ENCODE measurements at regions not wholly inside any gene's neighbourhood (a gene's known extent, or its start where the extent isn't known, plus 50 kb on each side); places are given as distances from the start of the nearest gene placed in this dataset.

DNA sequence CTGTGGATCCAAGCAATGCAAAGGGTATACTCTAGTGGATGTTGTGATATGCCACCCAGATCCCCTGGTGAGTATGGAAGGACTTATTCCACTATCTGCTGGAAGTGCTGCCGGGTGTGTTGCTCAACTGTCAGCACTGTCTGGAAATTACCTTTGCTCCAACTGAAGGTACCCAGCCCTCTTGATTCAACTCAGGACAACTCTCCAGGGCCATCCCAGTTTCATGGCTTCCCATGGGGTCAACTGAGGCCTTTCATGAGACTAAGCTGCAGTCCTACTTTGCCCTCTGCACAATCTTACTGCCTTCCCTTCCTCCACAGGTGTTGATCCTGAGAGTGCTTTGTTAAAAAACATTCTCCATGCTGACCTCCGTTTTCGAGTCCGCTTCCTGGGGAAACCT is 99.8 kb downstream of the SPRY1 start:
- no peak for DNase-seq (ENCODE audit: low read depth in 4 of 4, low spot score in 2 of 4)

DNA sequence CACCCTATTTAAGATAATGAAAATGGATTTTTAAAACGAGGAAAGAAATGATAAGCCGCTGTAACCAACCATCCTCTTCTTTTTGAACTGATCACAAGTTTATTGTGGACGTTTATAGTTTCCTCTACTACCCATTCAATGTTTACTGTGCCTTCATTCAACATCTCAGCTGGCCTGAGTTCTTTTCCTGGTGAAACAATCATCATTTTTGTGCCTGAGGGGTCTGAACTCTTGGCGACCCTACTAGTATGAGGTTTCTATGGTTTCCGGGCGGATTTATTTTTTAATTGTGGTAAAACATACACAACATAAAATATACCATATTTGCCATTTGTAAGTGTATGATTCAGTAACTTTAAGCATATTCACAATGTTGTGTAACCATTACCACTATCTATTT is 100.7 kb downstream of the SPRY1 start:
- no peak for DNase-seq (ENCODE audit: low read depth in 4 of 4, low spot score in 2 of 4)

DNA sequence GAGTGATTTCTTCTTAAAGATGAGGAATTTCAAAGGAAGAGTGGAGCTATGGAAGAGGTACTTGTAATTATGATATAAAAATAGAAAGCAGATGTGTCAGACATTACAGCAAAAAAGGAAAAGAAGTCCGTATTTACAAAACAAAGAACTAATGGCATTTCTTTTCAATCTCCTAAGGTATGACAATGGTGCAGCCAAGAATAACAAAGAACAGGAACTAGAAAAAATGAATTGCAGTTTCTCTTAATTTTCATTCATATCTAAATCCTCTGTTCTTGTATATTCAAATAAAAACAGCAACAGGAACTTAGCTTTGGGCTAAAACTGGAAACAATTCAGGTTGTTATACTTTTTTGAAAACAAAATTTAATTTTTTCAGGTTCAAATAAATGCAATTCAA is 105.1 kb downstream of the SPRY1 start:
- no peak for DNase-seq (ENCODE audit: low read depth in 4 of 4, low spot score in 2 of 4)

DNA sequence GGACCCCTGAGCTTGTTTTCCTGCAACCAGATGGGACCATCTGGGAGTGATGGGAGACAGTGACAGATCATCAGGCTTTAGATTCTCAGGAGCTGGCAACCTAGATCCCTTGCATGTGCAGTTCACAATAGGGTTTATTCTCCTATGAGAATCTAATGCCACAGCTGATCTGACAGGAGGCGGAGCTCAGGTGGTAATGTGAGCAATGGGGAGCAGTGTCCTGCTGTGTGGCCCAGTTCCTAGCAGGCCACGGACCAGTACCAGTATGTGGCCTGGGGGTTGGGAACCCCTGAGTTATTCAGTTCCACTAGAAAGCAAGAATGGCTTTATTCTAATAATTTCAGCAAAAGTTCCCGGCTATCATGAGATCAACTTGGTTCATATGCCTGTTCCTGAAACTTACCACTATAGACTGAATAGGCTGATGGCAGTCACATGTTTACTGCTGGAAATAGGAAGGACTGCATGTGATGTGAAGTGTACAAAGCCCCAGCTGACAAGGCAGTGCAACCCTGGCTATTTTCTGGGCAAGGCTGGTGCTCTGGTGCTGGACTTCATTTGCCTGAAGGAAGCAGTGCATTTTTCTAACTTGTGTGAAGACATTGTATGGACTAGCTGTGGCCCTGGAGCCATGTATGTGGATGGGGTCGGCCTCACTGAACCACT is 107.2 kb downstream of the SPRY1 start:
- no peak for DNase-seq (ENCODE audit: low read depth in 4 of 4, low spot score in 2 of 4)

DNA sequence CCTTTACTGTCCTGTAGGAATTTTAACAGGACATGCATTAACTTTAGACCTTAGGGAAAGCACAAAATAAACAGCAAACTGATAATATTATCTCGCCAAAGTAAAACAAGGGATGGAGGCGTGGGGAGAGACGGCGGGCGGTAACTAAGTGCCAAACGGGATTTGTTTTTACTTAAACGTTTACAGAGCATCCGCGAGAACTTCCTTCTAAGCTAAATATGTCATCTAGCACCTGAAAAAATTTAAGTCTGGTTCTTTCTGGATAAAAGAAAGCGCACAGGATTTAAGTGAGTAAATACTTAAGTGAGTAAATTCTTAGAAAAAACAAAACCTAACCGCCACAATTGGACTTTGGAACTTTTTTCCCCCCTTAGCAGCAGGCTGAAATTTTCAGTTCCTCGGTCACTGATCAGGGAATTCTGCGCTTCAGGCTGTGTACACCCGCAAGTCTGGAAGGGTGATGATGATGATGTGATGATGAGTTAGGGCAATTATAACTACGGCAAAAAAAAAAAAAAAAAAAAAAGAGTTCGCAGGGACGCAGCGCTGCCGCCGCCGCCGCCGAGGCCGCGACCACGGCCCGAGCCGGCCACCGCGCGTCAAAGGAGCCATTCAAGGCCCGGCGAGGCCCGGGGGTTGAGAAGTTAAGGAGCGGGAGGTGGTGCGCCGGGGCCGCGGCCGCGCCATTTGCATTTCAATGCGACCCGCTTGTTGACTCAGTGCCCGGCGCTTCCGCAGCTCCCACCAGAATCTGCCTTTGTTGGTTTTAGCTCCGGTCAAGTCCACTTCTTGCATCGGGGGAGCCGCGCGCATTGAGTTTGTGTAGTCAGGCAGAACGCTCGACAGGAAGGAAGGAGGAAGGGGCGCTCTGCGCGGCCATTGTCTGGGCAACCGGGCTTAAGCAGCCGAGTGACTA is 108.8 kb downstream of the SPRY1 start:
- DNase-seq (ENCODE audit: low read depth in 4 of 4, low spot score in 2 of 4): peak in 3 of 4 donors; percentile 69 to 85 (median 83)

DNA sequence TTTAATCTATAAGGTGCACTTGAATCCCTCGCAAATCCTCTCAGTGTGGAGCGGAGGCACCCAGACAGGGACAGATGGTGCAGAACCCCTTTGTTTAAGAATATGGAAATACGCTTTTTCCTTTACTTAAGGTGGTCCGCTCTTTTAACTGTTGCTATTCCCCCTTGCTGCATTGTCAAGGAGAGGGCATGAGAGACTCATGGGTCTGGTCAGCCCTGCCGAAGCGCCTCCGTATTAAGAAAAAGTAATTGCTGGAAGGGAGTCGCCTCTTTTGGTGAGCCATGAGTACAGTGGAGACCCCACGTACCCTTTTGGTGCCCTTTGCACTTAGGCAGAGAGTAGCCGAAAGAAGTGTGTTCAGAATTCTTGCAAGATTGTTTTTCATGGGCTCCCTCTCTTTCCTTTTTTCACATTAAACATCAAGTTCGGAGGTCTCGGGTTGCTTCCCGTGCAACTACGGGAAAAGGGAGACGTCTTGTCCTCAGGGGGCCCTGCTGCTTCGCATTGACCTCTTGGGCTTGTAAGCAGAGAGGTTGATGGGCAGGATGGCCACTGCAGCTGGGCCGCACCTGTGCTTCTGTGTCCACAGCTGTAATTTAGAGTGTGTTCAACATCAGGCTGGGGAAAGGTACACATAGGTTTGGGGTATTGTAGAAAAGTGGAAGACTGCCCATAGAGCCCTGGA is 109.6 kb downstream of the SPRY1 start:
- peak in 1 of 4 donors; percentile 89 for DNase-seq (ENCODE audit: low read depth in 4 of 4, low spot score in 2 of 4)

DNA sequence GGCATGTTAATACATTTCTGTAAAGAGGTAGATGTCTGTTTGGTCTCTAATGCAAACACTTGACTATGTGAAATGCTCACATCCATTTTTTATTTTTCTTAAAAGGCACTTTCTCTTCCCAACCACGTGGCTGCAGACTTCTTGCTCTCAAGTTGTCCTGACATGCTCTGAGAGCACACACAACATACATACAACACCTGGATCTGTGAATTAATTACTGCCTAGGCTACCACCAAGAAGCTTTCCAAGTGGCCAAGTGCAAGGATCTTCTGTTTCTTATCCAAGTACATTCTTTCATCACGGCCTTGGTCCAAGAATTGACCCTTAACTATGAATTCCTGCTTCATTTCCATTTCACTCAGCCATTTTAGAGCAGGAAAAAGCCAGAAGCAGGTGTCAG is 110.8 kb downstream of the SPRY1 start:
- DNase-seq (ENCODE audit: low read depth in 4 of 4, low spot score in 2 of 4): no peak

DNA sequence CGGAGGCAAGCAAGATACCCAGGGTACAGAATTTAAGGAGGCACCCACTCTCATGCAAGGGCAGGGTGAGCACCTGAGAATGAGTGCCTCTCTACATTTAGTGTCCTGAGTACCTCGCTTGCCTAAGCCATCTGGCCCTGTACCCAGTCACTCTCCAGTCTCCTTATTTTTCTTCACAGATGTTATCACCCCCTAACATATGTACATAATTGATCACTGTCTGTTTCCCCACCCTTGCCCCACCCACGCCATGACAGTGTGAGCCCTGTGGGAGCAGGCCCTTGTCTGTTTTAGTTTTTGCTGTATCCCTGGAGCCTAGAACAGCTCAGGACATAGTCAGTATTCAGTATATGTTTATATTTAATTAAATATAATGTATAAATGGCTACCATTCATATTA is 113.6 kb downstream of the SPRY1 start:
- no peak for DNase-seq (ENCODE audit: low read depth in 4 of 4, low spot score in 2 of 4)

DNA sequence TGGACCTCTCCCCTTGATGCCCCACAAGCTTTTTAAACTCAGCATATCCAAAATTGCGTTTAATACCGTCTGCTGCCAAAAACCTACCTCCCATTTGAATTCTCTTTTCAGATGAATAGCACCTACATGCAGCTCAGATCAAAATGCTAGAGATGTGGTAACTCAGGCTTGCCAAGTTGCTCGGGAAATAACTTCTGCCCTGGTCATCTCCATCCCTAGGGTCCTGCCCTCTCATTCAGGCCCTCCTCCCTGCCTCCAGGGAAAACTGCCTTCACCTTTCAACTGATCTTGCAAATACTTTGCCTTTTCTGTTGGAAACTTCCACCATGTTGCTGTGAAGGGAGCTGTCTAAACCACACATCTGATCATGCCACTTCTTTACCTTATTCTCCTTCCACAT is 114.1 kb downstream of the SPRY1 start:
- no peak for DNase-seq (ENCODE audit: low read depth in 4 of 4, low spot score in 2 of 4)

DNA sequence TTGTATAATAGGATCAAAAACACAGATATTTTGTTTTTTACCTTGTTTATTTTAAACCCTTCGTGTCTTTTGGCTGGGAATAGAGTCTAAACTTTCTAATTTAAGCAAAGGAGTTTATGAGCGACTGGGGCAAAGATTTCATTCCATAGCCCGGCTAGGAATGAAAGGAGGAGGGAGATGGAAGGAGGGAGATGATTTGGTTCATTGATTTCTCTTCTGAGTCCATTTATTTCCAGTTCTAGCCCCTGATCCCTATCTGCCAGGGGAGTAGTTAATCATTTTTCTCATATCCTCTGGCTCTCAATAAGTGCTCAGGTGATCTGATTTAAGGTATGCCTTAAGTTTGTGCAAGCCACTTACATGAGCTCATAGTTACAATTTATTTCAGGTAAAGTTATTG is 120.0 kb downstream of the SPRY1 start:
- no peak for DNase-seq (ENCODE audit: low read depth in 4 of 4, low spot score in 2 of 4)

DNA sequence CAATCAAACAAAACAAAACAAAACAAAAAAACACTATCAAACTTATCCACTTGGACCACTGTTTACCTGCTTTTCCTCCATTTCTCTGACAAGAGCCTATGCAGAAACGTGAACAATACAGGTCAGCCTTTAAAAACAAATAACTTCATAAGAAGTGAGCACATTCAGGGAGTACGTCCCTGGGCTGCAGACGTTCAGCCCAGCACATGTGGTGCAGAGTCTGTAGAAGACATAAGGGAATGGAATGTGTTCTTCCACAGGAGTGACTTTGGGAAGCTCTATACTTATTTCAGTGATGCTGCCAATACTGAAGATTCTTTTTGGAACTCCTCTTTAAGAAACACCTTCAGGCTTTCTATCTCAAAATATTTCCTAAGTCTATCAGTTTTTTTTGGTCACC is 120.6 kb downstream of the SPRY1 start:
- DNase-seq (ENCODE audit: low read depth in 4 of 4, low spot score in 2 of 4): no peak

DNA sequence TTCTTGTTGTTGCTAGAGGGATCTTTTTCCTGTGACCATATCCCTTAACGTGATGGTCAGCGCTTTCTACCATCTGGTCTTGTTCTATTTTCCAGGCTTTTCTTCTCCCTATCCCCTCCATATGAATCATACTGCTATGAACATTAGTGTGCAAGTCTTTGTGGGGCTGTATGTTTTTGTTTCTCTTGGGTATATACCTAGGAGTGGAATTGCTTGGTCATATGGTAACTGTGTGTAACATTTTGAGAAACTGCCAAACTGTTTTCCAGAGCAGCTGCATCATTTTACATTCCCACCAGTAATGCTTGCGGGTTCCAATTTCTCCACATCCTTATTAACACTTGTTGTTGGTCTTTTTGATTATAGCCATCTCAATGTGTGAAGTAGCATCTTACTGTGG is 121.4 kb downstream of the SPRY1 start:
- DNase-seq (ENCODE audit: low read depth in 4 of 4, low spot score in 2 of 4): no peak

DNA sequence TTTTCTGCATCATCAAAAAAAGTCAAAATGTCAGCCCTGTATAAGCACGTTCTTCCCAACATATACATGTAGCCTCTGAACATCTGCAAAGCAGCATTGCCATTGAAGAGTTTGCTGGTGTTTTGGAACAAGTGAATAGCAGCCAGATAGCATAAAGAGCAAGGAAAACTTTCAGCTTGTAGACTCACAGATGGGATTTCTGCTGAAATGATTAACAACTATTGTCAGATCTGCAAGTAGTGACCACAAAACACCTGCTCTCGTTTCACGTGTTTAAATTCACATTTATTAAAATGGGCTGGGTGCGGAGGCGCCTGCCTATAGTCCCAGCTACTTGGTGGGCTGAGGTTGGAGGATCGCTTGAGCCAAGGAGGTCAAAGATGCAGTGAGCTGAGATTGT is 123.7 kb downstream of the SPRY1 start:
- DNase-seq (ENCODE audit: low read depth in 4 of 4, low spot score in 2 of 4): no peak

DNA sequence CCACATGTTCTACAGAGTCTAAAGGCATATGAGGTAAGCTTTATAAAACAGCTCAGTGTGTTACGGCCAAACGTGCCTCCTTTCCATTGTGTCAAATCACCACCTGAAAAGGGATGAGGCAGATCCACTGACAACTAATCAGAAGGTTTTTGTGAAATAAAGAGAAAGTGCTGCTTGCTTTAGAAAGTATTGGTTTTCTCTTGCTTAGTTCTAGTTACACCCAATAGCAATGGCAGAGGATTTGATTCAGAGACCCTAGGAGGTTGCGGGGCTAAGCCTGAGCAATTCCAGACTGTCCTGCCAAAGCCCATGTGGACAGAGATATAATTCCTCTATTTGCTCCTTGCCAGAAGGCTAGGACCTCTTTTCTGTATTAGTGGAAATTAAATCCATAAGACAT is 125.5 kb downstream of the SPRY1 start:
- no peak for DNase-seq (ENCODE audit: low read depth in 4 of 4, low spot score in 2 of 4)

DNA sequence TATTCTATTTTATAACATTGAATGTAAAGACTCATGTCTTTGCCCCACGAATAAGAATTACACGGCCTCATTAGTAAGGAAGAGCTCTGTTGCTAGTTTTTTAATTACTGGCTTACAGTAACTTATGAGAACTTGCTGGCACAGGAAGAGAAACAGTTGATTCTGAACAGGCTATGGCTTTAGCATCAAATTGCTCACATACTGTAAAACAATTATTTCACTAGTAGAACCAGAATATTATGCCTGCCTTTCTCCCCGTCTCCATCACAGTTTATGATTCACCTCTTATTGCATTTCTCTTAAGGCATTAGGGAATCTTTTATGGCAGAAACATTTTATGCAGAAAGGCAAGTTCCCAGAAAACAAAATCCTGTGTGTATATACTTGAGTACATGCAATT is 126.1 kb downstream of the SPRY1 start:
- no peak for DNase-seq (ENCODE audit: low read depth in 4 of 4, low spot score in 2 of 4)

DNA sequence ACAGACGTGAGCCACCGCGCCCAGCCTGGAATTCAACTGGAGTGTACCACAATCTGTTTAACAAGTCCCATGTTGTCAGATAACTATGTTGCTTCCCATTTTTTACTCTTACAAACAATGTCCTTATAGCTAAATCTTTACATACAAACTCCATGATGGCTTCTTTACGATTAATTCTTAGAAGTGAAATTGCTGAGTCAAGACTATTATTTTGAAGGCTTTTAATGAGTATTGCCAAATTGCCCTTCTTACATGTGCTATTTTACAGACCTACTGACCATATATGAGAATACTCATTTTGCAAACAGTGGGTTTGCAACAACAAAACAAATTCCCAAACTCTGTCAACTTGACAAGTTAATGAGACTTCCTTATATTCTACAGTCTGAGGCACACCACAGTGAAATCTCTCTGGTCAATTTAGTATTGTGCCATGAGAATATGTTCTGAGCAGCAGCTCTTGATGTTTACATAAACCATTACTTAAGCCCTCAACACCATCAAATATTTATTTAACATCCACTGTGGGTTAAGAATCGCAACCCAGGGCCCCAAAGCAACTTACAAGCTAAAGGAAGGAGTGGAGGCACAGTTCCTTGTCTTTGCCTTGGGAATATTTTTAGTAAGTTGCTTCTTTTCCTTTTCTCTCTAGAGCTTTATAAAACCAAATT is 128.5 kb downstream of the SPRY1 start:
- DNase-seq (ENCODE audit: low read depth in 4 of 4, low spot score in 2 of 4): no peak

DNA sequence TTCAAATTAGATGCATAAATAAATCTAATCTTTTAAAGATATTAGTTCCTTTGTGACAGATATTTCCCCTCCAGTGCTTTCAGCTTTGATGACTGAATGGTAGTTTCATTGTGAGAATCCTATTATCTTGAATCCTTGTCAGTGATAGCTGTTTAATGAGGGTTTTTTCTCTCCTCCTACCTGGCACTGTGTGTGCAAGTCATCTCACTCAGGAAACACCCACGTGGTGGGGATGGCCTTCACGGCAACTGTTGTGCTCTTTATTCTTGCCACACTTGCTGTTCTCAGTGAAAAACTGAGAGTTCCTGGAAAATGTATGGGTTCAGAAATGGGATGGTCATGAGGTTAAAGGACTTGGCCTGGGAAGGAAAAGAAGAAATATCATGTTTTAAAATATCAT is 129.9 kb downstream of the SPRY1 start:
- no peak for DNase-seq (ENCODE audit: low read depth in 4 of 4, low spot score in 2 of 4)

DNA sequence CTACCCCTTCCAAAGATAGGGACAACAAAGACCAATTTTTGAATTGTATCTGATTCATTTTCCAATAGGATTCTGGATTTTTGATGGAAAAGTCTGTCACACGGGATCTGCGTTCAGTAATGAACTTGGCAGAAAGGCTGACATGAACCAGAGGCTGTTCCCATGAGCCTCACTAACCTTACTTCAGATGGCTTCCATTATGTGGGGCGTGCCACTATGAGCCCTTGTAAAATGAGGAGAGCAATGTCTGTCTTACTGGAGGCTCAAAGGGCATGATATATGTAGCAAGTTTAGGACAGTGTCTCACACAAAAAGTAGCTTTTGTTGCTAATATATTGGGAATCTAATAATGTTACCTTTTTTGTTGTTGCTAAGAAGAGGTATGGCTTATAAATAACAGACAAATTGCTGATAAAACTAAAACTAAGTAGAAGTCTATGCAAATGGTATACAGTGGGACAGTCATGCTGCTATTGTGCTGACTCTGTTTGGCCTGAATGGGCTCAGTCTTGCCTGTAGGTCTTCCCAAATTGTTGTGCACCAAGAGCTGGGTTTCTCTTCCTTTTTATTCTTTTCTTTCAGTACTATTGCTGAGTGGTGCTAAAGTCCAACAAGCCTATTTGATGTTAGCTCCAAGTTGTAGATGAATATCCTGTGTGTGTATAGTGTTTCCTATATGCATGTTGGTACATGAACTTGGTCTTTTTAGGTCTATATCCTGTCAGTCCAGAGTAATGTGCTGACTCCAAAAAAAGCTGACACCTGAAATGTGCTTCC is 132.1 kb downstream of the SPRY1 start:
- DNase-seq (ENCODE audit: low read depth in 4 of 4, low spot score in 2 of 4): no peak

DNA sequence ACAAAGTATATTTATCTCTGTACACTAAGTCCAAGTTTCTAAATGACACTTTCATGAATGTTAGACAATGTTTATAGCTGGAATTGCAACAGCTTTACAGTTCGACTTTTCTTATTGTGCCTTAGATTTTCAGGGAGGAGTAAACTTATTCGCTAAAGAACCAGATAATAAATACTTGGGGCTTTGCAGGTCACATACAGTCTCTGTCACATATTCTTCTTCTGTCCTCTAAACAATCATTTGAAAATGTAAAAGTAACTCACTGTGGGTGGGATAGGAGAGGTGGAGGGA is 132.6 kb downstream of the SPRY1 start:
- no peak for DNase-seq (ENCODE audit: low read depth in 4 of 4, low spot score in 2 of 4)

DNA sequence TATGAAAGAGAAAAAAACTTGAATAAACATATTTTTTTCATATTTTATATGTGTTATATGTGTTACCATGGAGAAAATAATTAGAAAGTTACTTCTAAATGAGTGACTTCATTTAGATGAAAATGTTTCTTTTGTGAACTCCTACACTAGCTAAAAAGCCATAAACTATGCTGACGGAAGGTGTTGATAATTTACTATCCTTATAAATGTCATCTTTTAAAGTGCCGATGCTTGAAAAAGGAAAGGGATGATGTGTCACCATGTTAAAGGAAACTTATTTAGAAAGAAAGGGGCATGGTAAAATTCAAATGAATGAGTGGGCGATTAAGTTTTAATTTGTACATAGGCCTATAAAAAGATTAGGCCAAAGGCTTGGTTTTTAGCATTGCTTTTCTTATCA is 133.8 kb downstream of the SPRY1 start:
- no peak for DNase-seq (ENCODE audit: low read depth in 4 of 4, low spot score in 2 of 4)

Data from left renal cortex interstitium (tissue), 4 donors.